ENCODE measurements at regions not wholly inside any gene's neighbourhood (a gene's known extent, or its start where the extent isn't known, plus 50 kb on each side); places are given as distances from the start of the nearest gene placed in this dataset.
"Not testable (repeated sequence)": the region's sequence is repeated elsewhere in the genome, so short reads cannot be mapped to it uniquely, and the experiment has no call there.

DNA sequence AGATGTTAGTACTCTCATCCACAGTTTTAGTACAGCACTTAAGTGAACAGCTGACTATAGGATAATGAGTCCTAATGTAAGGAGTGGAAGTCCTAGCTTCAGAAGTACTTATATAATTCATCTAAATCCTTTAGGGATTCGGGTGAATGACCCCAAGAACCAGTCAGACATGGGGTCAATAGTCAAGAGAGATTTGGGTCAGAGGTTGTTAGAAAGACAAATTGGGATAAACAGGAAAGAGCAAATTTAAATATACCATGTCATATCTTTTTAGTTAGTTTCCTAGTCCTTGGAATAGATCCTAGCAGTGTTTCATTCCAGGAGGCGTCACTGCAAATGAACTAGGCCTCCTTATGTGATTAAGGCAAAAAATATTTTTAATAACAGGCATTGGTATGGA is 370.8 kb upstream of the NPAP1 start:
- TF ChIP-seq ZNF121, SOX15 (CRISPR knock-in tag; IDR thresholded peaks at IDR 0.05): not testable (repeated sequence)
- TF ChIP-seq, protein P1, sequence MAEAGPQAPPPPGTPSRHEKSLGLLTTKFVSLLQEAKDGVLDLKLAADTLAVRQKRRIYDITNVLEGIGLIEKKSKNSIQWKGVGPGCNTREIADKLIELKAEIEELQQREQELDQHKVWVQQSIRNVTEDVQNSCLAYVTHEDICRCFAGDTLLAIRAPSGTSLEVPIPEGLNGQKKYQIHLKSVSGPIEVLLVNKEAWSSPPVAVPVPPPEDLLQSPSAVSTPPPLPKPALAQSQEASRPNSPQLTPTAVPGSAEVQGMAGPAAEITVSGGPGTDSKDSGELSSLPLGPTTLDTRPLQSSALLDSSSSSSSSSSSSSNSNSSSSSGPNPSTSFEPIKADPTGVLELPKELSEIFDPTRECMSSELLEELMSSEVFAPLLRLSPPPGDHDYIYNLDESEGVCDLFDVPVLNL (CRISPR knock-in tag; IDR thresholded peaks at IDR 0.05; ENCODE audit: borderline replicate concordance, low read depth), result not testable (repeated sequence)
- TF ChIP-seq, protein P2, sequence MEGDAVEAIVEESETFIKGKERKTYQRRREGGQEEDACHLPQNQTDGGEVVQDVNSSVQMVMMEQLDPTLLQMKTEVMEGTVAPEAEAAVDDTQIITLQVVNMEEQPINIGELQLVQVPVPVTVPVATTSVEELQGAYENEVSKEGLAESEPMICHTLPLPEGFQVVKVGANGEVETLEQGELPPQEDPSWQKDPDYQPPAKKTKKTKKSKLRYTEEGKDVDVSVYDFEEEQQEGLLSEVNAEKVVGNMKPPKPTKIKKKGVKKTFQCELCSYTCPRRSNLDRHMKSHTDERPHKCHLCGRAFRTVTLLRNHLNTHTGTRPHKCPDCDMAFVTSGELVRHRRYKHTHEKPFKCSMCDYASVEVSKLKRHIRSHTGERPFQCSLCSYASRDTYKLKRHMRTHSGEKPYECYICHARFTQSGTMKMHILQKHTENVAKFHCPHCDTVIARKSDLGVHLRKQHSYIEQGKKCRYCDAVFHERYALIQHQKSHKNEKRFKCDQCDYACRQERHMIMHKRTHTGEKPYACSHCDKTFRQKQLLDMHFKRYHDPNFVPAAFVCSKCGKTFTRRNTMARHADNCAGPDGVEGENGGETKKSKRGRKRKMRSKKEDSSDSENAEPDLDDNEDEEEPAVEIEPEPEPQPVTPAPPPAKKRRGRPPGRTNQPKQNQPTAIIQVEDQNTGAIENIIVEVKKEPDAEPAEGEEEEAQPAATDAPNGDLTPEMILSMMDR (IDR thresholded peaks at IDR 0.05), result not testable (repeated sequence)
